AML-193 (cell line): ENCODE measurements at regions not wholly inside any gene's neighbourhood (a gene's known extent, or its start where the extent isn't known, plus 50 kb on each side); places are given as distances from the start of the nearest gene placed in this dataset.
"Not testable (repeated sequence)": the region's sequence is repeated elsewhere in the genome, so short reads cannot be mapped to it uniquely, and the experiment has no call there.

Experiments used
- DNase-seq, 2 experiments: peaks; one replicate each; lab custom pipeline; 2025; lab: John Stamatoyannopoulos, UW

- DNase-seq = peak; percentile 85 to 89
Measured at GRCh38 chr13:24995225-24995804, 100.6 kb upstream of the PABPC3 start.

DNA sequence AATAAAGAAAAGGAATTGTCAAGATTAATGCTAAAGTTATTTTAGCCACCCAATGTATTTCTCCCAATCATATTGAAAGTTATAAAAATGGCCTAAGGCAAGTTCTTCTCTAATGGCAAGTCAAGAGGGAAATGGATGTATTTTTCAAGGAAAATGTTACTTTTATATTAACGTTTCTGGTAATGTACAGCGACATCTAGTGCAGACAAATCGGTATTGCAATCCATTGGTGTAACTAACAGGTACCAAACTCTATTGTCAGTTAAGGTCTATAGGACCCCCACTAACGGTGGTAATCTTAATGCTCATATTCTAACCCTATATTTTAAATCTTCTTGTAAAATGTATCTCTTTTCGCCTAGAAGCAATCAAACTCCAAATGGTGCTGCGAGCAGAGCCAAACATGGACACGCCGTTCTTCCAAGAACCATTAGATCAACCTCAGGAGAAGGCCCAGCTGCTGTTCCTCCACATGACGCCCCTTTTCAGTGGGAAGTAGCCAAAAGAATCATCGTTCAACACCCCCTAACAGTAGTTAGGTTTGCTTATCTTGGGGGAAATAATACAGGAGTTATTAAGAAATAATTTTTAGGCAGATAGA is 98.5 kb upstream of the PABPC3 start:
- DNase-seq = peak; percentile 58 to 61

DNA sequence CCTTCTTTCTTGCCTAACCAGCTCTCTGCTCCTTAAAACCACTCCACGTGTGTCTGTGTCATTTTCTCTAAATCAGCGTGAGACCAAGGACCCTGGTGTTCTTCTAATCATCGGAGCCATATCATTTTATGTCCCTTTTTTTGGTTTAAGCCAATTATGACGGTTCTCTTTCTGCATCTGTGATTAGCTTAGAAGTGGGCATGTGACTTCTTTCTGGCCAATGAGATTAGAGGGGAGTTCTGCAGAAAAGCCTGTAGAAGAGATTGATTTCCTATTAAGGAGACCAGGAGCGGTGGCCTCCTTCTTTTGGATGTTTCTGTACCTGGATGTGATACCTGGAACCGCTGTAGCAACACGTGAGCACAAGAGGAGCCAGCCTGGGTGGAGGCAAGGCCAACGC is 97.5 kb upstream of the PABPC3 start:
- no peak for DNase-seq

- DNase-seq = no peak
Measured at GRCh38 chr13:25001476-25002206, 94.3 kb upstream of the PABPC3 start.

DNA sequence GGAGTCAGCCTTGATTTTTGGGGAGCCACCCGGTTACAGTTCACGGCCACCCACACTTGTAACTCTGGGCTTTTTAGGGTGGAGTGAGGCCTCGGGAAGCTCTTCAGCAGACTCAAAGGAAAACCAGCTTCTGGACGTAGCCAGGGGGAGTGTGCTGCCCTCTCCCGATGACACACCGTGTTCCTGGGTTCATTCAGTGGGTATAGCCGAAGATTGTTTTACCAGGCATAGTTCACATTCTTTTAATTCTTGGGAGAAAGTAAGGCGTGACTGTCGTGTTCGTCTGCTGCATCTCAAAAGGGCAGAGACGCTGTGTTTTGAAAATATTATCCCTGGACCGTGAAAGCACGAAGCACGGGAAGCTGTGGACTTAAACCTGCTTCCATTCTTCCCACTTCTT is 93.6 kb upstream of the PABPC3 start:
- DNase-seq = not testable (repeated sequence)

GRCh38 chr13:25004489-25004888 is 91.4 kb upstream of the PABPC3 start:
- DNase-seq = not testable (repeated sequence)

- DNase-seq = peak; percentile 25 to 53
Measured at GRCh38 chr13:25005050-25005497, 90.9 kb upstream of the PABPC3 start.

DNA sequence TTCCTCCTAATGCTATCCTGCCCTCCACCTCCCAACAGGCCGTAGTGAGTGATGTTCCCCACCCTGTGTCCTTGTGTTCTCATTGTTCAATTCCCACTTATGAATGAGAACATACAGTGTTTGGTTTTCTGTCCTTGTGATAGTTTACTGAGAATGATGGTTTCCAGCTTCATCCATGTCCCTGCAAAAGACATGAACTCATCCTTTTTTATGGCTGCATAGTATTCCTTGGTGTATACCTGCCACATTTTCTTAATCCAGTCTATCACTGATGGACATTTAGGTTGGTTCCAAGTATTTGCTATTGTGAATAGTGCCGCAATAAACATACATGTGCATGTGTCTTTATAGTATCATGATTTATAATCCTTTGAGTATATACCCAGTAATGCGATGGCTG is 88.5 kb upstream of the PABPC3 start:
- DNase-seq = not testable (repeated sequence)

- not testable (repeated sequence) for DNase-seq
Measured at GRCh38 chr13:25014398-25014973, 81.5 kb upstream of the PABPC3 start.

DNA sequence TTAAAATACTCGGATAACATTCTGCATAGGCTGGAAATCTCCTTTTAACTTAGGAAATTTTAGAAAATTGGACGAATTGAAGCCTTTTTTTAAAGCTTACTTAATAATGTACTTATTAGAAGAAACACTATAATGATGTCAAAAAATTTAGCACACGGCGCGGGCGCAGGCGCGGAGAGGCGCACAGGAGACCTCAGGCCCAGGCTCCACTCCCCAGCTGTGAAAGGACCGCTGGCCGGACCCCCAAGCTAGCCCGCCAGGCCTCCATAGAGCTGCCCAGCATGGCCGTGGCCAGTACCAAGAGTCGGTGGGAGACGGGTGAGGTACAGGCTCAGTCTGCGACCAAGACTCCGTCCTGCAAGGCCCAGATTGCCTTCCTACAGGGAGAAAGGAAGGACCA is 78.8 kb upstream of the PABPC3 start:
- not testable (repeated sequence) for DNase-seq

GRCh38 chr13:25017808-25018728 is 77.9 kb upstream of the PABPC3 start:
- not testable (repeated sequence) for DNase-seq

GRCh38 chr13:25018729-25019115 is 77.2 kb upstream of the PABPC3 start:
- DNase-seq = no peak

DNA sequence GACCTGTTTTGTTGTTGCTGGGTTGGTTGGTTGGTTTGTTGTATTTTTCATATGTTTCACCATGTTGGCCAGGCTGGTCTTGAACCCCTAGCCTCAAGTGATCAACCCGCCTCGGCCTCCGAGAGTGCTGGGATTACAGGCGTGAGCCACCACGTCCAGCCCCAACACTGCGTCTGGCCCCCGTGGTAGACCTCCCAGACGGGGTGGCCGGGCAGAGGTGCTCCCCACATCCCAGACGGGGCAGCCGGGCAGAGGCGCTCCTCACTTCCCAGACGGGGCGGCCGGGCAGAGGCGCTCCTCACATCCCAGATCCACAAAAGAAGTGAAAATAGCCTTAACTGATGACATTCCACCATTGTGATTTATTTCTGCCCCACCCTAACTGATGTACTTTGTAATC is 76.2 kb upstream of the PABPC3 start:
- DNase-seq = not testable (repeated sequence)

- DNase-seq = no peak
Measured at GRCh38 chr13:25024175-25024574, 71.8 kb upstream of the PABPC3 start.

- DNase-seq = no peak
Measured at GRCh38 chr13:25032160-25032559, 63.8 kb upstream of the PABPC3 start.

- DNase-seq = no peak
Measured at GRCh38 chr13:25034173-25034572, 61.8 kb upstream of the PABPC3 start.

- DNase-seq = peak; percentile 68 to 70
Measured at GRCh38 chr13:25037057-25037813, 58.7 kb upstream of the PABPC3 start.

- DNase-seq = no peak
Measured at GRCh38 chr13:25042151-25042865, 53.6 kb upstream of the PABPC3 start.

DNA sequence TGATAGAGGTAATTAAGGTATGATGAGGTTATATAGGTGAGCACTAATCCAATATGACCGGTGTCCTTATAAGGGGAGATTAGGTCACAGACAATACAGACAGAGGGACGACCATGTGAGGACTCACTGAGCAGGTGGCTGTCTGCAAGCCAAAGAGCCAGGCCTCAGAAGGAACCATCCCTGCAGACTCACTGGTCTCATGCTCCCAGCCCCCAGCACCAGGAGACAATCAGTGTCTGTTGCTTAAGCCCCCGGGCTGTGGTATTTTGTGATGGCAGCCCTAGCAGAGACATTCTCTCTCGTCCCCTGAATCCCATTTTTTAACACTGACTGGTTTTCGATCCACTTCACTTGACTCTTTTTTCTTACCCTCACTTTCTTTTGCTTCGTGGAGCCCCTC is 51.9 kb upstream of the PABPC3 start:
- no peak for DNase-seq
